HUDEP-2 (cell line): ENCODE measurements at regions not wholly inside any gene's neighbourhood (a gene's known extent, or its start where the extent isn't known, plus 50 kb on each side); places are given as distances from the start of the nearest gene placed in this dataset.

Source experiments
- DNase-seq, 76 experiments: peaks; one replicate each; lab custom pipeline; 2025; ENCODE audit not compliant: unreplicated experiment in 76 of 76; lab: John Stamatoyannopoulos, UW

GRCh38 chr6:170178561-170179477 lies 112.1 kb downstream of the DLL1 start:
- DNase-seq = no peak

- no peak for DNase-seq
Observed at GRCh38 chr6:170177772-170178560, 112.9 kb downstream of the DLL1 start.

- no peak for DNase-seq
Observed at GRCh38 chr6:170176898-170177771, 113.7 kb downstream of the DLL1 start.

- DNase-seq = no peak
Observed at GRCh38 chr6:170176136-170176897, 114.6 kb downstream of the DLL1 start.

GRCh38 chr6:170175644-170176135 lies 115.2 kb downstream of the DLL1 start:
- DNase-seq = no peak

GRCh38 chr6:170174771-170175643 lies 115.9 kb downstream of the DLL1 start:
- no peak for DNase-seq

- DNase-seq = no peak
Observed at GRCh38 chr6:170174124-170174770, 116.6 kb downstream of the DLL1 start.

GRCh38 chr6:170173335-170173881 lies 117.5 kb downstream of the DLL1 start:
- DNase-seq = no peak

- no peak for DNase-seq
Observed at GRCh38 chr6:170172825-170173256, 118.0 kb downstream of the DLL1 start.

GRCh38 chr6:170172392-170172791 lies 118.5 kb downstream of the DLL1 start:
- no peak for DNase-seq

GRCh38 chr6:170167657-170168159 lies 123.2 kb downstream of the DLL1 start:
- DNase-seq = no peak

GRCh38 chr6:170166511-170167122 lies 124.3 kb downstream of the DLL1 start:
- DNase-seq = no peak

- DNase-seq = no peak
Observed at GRCh38 chr6:170165471-170166117, 125.3 kb downstream of the DLL1 start.

GRCh38 chr6:170165085-170165470 lies 125.8 kb downstream of the DLL1 start:
- DNase-seq = no peak

GRCh38 chr6:170164271-170164900 lies 126.5 kb downstream of the DLL1 start:
- DNase-seq = no peak

- no peak for DNase-seq
Observed at GRCh38 chr6:170163405-170164170, 127.3 kb downstream of the DLL1 start.
